ENCODE measurements at regions not wholly inside any gene's neighbourhood (a gene's known extent, or its start where the extent isn't known, plus 50 kb on each side); places are given as distances from the start of the nearest gene placed in this dataset.

DNA sequence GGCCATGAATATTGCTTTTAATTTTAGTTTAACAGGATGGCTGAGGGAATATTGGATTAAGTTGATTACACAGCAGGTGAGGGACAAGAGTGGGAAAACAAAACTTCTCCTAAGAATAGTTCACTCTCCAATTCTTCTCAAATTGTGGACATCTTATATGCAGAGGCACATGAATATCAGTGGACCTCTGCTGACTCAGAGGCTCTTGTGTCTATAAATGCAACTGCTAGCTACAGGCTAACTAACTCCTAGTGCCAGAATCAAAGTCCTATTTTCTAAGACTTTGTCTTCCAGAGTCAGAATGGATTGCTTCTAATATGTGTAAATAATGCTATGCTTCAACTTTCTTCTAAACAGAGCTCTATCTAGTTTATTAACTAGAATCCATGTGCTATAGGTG is 175.8 kb downstream of the IL15 start:
- TF ChIP-seq POLR2A (IDR thresholded peaks at IDR 0.05; ENCODE audit: low read depth, low read length) = no peak
- no peak for TF ChIP-seq CTCF (IDR thresholded peaks at IDR 0.05; ENCODE audit: extremely low read depth in 1 of 2, insufficient read depth in 1 of 2, low read depth in 1 of 2, low read length in 2 of 2)
- TF ChIP-seq EZH2 (IDR thresholded peaks at IDR 0.05; ENCODE audit: borderline replicate concordance, low read depth, low read length, severe bottlenecking) = no peak
- no peak for TF ChIP-seq POLR2AphosphoS5 (IDR thresholded peaks at IDR 0.05; ENCODE audit: insufficient read depth, low read depth, low read length)
